Bronchial epithelial cell (primary cell): ENCODE measurements at regions not wholly inside any gene's neighbourhood (a gene's known extent, or its start where the extent isn't known, plus 50 kb on each side); places are given as distances from the start of the nearest gene placed in this dataset.

Experiments
- DNase-seq: peaks from one replicate; pipeline ENCODE4 v3.0.0-alpha.2; 2010; ENCODE audit warnings: low read depth
- FAIRE-seq: peaks from 2 replicates; lab custom pipeline; 2011; peaks lifted over from hg19 to GRCh38; lab: Jason Lieb, UNC
- H3K27me3 ChIP-seq: 2 replicates; pipeline ENCODE4 v1.5.1; 2011; ENCODE audit warnings: low read length; ENCODE audit not compliant: control insufficient read depth, insufficient read depth
- H3K36me3 ChIP-seq: 2 replicates; pipeline ENCODE4 v1.5.1; 2011; ENCODE audit warnings: low read length; ENCODE audit not compliant: control insufficient read depth, insufficient read depth
- H3K4me3 ChIP-seq: 2 replicates; pipeline ENCODE4 v1.5.1; 2011; ENCODE audit warnings: mild to moderate bottlenecking, low read depth, low read length, control low read depth
- TF ChIP-seq, protein P1 (sequence below): IDR thresholded peaks from 2 replicates; pipeline ENCODE4 v1.5.1; 2011; ENCODE audit warnings: mild to moderate bottlenecking, moderate library complexity, low read length, control low read depth, inconsistent platforms; ENCODE audit not compliant: insufficient read depth, severe bottlenecking

GRCh38 chr2:5977477-5977876, 285.3 kb downstream of the SOX11 start:
- TF ChIP-seq, protein P1, sequence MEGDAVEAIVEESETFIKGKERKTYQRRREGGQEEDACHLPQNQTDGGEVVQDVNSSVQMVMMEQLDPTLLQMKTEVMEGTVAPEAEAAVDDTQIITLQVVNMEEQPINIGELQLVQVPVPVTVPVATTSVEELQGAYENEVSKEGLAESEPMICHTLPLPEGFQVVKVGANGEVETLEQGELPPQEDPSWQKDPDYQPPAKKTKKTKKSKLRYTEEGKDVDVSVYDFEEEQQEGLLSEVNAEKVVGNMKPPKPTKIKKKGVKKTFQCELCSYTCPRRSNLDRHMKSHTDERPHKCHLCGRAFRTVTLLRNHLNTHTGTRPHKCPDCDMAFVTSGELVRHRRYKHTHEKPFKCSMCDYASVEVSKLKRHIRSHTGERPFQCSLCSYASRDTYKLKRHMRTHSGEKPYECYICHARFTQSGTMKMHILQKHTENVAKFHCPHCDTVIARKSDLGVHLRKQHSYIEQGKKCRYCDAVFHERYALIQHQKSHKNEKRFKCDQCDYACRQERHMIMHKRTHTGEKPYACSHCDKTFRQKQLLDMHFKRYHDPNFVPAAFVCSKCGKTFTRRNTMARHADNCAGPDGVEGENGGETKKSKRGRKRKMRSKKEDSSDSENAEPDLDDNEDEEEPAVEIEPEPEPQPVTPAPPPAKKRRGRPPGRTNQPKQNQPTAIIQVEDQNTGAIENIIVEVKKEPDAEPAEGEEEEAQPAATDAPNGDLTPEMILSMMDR = no peak
- Histone ChIP-seq H3K36me3 (no peaks in the 10 kb centered on the region), H3K27me3 (no peaks in the 10 kb centered on the region), H3K4me3 (no peak overlapping the region)
- no peak for FAIRE-seq
- no peak for DNase-seq

DNA sequence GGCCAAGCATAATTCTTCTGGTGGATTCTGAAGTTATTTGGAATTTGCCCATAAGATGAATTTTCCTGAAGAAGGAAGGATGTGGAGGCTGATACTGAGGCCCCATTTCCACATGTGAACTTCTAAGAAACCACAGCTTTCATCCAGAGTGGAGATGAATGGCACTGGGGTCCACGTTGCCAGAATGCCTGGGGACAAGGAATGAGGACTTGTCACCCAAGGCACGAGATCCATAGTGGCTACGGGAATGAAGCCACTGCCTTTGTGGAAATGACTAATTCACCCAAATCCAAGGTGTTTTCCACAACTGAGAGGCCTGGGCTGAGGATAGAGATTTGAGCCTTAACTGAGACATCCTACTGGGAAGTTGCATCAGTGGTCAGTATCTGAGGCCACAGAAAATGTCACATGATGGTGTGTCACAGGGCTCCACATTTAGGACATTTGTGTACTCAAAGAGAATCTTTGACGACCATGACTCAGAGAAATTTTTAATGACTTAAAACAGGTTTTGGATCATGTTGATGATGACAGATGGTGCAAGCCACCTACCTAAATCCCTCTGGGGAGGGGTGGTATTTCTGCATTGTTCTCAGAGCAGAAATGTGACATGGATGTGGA, 286.1 kb downstream of the SOX11 start:
- DNase-seq = no peak
- TF ChIP-seq, protein P1 = no peak
- Histone ChIP-seq H3K36me3 (no peaks in the 10 kb centered on the region), H3K4me3 (no peak overlapping the region), H3K27me3 (no peaks in the 10 kb centered on the region)
- FAIRE-seq = no peak

DNA sequence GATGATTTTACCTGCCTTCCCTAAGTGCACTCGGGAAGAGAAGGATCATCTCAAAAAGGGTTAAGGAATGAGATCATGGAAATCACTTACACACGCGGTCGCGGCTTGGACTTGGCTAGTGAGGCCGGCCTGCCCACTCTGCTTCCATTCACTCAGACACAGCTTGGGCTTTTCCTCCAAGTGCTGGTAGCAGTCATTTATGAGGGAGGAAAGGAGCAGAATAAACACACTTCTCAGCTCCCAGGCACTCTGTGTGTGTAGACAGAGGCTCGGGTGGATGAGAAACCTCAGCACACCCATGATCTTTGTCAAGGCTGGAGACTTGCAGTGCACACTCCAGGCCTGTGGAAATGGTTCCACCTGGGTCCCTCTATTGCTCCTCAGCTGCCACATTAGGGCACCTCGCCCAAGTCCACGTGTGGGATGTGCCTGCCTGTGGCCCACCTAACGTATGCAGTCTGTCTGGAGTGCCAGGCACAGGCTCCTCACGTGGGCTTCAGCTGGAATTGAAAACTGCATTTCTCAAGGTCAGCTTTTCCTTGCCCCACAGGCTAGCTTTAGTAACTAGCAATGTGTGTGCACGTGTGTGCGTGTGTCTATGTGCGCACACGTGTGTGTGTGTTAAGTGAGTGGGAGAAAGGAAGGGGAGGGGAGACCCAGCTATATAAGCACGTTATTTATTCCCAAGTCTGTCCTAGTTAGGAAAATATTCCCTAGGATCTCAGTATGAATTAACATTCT, 288.4 kb downstream of the SOX11 start:
- no peak for DNase-seq
- no peak for FAIRE-seq
- H3K27me3 ChIP-seq = no peaks in the 10 kb centered on the region
- TF ChIP-seq, protein P1 = no peak
- H3K4me3 ChIP-seq = no peak overlapping the region
- H3K36me3 ChIP-seq = no peaks in the 10 kb centered on the region

DNA sequence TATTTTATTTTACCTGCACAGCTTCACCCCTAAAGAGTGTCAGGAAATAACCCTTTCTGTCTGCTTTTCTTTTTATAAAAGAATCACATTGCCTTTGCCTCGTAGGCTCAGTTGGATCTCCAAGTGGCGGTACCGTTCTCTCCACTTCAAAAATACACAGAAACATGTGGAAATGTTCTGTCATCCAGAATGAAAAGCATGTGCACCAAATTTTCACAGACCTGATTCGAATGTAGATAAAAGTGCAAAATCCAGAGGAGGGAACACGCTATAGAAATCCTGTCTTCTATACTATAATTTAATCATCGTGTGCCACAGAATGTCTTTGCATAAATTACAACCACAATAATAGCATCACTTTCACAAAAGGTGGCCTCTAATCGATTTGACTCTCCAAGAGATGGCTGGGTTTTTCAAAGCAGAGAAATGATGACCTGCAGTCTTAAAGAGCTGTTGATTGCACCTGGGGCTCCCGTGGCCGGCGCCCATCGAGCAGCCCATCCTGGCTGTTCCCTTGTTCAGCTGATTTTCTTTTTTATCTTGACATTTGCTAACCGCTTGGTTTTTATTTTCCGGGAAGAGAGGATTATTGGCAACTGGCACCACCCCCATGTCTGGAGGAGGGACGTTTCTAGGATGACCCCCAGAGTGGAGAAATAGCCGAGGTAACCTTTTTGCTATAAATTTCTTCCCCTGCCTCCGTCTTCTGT, 290.2 kb downstream of the SOX11 start:
- TF ChIP-seq, protein P1 = no peak
- H3K4me3 ChIP-seq = no peak overlapping the region
- H3K27me3 ChIP-seq = no peaks in the 10 kb centered on the region
- no peak for FAIRE-seq
- DNase-seq = no peak
- H3K36me3 ChIP-seq = no peaks in the 10 kb centered on the region

- no peak for FAIRE-seq
- H3K4me3 ChIP-seq = no peak overlapping the region
- TF ChIP-seq, protein P1 = no peak
- no peak for DNase-seq
- no peaks in the 10 kb centered on the region for H3K36me3 ChIP-seq
- H3K27me3 ChIP-seq = no peaks in the 10 kb centered on the region
Measured at GRCh38 chr2:5982903-5983265, 290.7 kb downstream of the SOX11 start.
